ENCODE measurements at regions not wholly inside any gene's neighbourhood (a gene's known extent, or its start where the extent isn't known, plus 50 kb on each side); places are given as distances from the start of the nearest gene placed in this dataset.

DNA sequence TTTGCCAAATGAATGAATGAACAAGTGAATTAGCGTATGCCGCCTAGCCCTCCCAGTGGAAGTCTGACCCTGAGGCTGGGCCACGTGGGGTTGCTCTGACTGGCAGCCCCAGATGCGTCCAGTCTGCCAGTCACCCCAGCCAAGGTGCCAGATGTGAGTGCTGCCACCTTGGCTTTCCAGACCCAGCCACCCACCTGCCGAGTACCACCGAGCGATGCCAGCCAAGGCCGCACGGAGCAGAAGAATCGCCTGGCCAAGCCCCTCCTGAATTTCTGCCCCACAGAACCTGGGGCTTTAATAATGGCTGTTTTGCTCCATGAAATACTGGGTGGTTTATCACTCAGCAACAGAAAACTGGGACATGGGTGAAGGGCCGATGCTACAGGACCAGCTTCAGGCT, 59.3 kb downstream of the ADRA2C start:
- Mint-ChIP-seq H3K4me1 (ENCODE audit: low read depth, unreplicated experiment) (peaks cover 6% of the 10 kb centered on the region), H3K9me3 (ENCODE audit: unreplicated experiment) (peaks cover 2% of the 10 kb centered on the region), H3K27ac (ENCODE audit: unreplicated experiment) (no peak overlapping the region), H3K36me3 (ENCODE audit: low read depth, unreplicated experiment) (no peaks in the 10 kb centered on the region), H3K27me3 (ENCODE audit: low read depth, unreplicated experiment) (peaks cover 55% of the 10 kb centered on the region), H3K4me3 (ENCODE audit: unreplicated experiment) (no peak overlapping the region)
- FAIRE-seq (no peak), DNase-seq (ENCODE audit: low read depth) (no peak)
- no peaks in the 10 kb centered on the region for H3K36me3 ChIP-seq (ENCODE audit: insufficient read depth, low read length)
- no peaks in the 10 kb centered on the region for H3K79me2 ChIP-seq (ENCODE audit: insufficient read depth, low read length)
- H2AFZ ChIP-seq (ENCODE audit: low read depth, low read length) = no peak overlapping the region
- no peak overlapping the region for H3K9ac ChIP-seq (ENCODE audit: low read length)
- H3K4me2 ChIP-seq (ENCODE audit: low read length) = no peak overlapping the region
- H3K4me3 ChIP-seq (ENCODE audit: insufficient read depth, low read depth, low read length) = no peak overlapping the region
- H3K4me1 ChIP-seq (ENCODE audit: insufficient read depth, low read length) = no peaks in the 10 kb centered on the region
- H3K9me3 ChIP-seq (ENCODE audit: insufficient read depth, low read depth, low read length) = no peaks in the 10 kb centered on the region
- no peak overlapping the region for H3K27ac ChIP-seq (ENCODE audit: low read depth, low read length)
- no peaks in the 10 kb centered on the region for H4K20me1 ChIP-seq (ENCODE audit: insufficient read depth, low read length)
- TF ChIP-seq CTCF (IDR thresholded peaks at IDR 0.05; ENCODE audit: insufficient read depth, low read depth, low read length) (no peak), EZH2 (IDR thresholded peaks at IDR 0.05; ENCODE audit: insufficient read depth, low read length) (no peak)
- no peaks in the 10 kb centered on the region for H3K27me3 ChIP-seq (ENCODE audit: insufficient read depth, low read length)

DNA sequence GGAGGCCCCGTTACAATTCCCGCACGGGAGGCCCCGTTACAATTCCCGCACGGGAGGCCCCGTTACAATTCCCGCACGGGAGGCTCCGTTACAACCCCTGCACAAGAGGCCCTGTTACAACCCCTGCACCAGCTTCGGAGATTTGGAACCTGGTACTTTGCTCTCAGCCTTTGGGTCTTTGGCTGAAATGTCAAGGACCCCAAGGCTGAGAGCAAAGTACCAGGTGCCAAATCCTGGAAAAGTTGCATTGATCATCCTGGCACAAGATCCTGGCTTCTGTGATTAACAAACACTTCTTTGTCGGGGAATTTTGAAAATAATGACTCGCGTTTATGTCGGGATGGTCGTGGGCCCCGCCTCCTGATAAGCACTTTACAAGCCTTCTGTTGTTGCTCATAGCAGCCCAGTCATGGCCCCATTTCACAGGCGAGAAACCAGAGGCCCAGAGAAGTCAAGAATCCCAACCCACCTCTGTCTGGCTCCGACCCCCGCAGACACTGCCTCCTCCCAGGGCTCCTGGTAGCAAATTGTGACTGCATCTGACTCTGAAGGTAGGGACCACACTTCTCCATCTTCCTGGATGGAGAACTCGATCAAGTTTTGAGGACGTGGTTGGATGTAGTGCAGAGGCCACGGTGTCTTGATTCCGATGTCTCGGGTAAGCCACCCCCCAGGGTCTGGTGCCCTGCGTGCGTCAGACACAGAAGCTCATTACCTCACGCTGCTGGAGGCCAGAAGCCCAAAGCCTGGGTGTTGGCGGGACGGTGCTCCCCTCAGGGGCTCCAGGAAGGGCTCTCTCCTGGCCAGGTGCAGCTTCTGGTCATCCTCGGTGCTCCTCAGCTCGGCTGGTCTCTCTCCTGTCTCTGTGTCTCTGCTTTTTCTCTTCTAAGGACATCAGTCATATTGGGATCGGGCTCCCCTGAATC, 60.3 kb downstream of the ADRA2C start:
- Mint-ChIP-seq H3K4me3 (ENCODE audit: unreplicated experiment) (no peak overlapping the region), H3K4me1 (ENCODE audit: low read depth, unreplicated experiment) (peaks cover 5% of the 10 kb centered on the region), H3K27ac (ENCODE audit: unreplicated experiment) (no peak overlapping the region), H3K27me3 (ENCODE audit: low read depth, unreplicated experiment) (peaks cover 49% of the 10 kb centered on the region), H3K36me3 (ENCODE audit: low read depth, unreplicated experiment) (no peaks in the 10 kb centered on the region), H3K9me3 (ENCODE audit: unreplicated experiment) (peaks cover 2% of the 10 kb centered on the region)
- no peaks in the 10 kb centered on the region for H3K36me3 ChIP-seq (ENCODE audit: insufficient read depth, low read length)
- no peaks in the 10 kb centered on the region for H3K27me3 ChIP-seq (ENCODE audit: insufficient read depth, low read length)
- no peak overlapping the region for H3K4me3 ChIP-seq (ENCODE audit: insufficient read depth, low read depth, low read length)
- H3K4me2 ChIP-seq (ENCODE audit: low read length) = no peak overlapping the region
- H3K79me2 ChIP-seq (ENCODE audit: insufficient read depth, low read length) = no peaks in the 10 kb centered on the region
- H3K9ac ChIP-seq (ENCODE audit: low read length) = no peak overlapping the region
- no peak for DNase-seq (ENCODE audit: low read depth)
- no peak overlapping the region for H3K27ac ChIP-seq (ENCODE audit: low read depth, low read length)
- FAIRE-seq = no peak
- H4K20me1 ChIP-seq (ENCODE audit: insufficient read depth, low read length) = no peaks in the 10 kb centered on the region
- no peak for TF ChIP-seq EZH2 (IDR thresholded peaks at IDR 0.05; ENCODE audit: insufficient read depth, low read length)
- TF ChIP-seq CTCF (IDR thresholded peaks at IDR 0.05; ENCODE audit: insufficient read depth, low read depth, low read length) = no peak
- no peaks in the 10 kb centered on the region for H3K4me1 ChIP-seq (ENCODE audit: insufficient read depth, low read length)
- no peaks in the 10 kb centered on the region for H3K9me3 ChIP-seq (ENCODE audit: insufficient read depth, low read depth, low read length)
- H2AFZ ChIP-seq (ENCODE audit: low read depth, low read length) = no peak overlapping the region
